ENCODE measurements at regions not wholly inside any gene's neighbourhood (a gene's known extent, or its start where the extent isn't known, plus 50 kb on each side); places are given as distances from the start of the nearest gene placed in this dataset.

DNA sequence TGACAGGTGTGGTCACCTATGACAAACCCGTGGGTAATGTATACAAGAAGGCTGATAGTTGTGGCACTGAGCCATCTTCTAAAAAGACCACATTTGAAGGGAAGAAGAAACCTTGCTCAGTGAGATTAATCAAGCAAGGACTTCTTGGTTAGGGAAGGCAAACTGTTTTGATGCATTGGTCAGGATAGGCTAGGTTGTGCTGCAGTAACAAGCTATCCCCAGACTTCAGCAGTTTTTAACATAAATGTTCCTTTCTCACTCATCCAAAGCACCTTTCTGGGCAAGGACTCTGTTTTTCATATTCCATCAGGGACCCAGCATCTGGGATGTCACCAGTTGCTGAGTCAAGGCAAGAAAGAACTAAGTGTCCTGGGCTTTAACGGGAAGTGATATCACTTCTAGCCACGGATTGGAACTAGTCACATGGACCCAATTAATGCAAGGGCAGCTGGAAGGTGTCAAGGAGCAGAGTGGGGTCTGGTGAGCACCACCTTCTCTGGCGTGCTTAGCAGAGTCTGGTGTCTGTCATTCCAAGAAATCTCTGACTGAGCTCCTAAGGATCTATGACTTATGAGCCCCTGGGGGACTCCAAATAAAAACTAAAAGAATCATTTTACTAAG lies 52.0 kb upstream of the CCL2 start:
- no peak for DNase-seq

DNA sequence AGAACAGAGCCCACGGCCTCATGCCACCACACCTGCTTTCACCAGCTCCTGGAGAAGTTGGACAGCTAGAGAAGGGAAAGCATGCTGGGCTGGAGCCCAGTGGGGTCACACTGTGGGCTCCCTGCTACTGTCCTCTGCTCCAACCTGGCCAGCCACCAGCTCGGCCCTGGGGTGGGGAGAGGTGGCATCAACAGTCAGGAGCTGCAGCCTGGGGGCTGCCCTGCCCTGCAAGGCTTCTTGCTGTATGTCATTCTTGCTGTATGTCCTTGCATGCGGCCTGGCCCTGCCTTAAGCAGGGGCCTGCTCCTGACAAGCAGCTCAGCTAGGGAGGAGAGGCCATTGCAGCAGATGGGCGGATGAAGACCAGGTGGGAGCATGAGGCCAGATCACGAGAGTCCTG lies 50.7 kb upstream of the CCL2 start:
- DNase-seq, result no peak

Data from GOT3 (cell line).